H1 (cell line): ENCODE measurements at regions not wholly inside any gene's neighbourhood (a gene's known extent, or its start where the extent isn't known, plus 50 kb on each side); places are given as distances from the start of the nearest gene placed in this dataset.

Source experiments
- BACH1 ChIP-seq: IDR thresholded peaks from 2 replicates; pipeline ENCODE4 v1.6.1; 2012; ENCODE audit warnings: low read length, improper control_type of control experiment
- EP300 ChIP-seq, 2 experiments: IDR thresholded peaks; 1 replicate in 1 of 2; 2 replicates in 1 of 2; pipeline ENCODE4 v1.6.1; 2011 to 2012; ENCODE audit warnings: low read depth in 2 of 2, low read length in 2 of 2, mild to moderate bottlenecking in 2 of 2, borderline replicate concordance in 1 of 2, inconsistent platforms in 1 of 2, moderate library complexity in 1 of 2
- GABPA ChIP-seq: IDR thresholded peaks from 2 replicates; pipeline ENCODE4 v1.6.1; 2011; ENCODE audit warnings: mild to moderate bottlenecking, low read length, moderate library complexity, borderline replicate concordance; ENCODE audit not compliant: insufficient read depth
- RNF2 ChIP-seq: fragments of 200-900, 300-1000 bp; sonication (generic); IDR thresholded peaks from 2 replicates; pipeline ENCODE4 v1.7.1; 2016; ENCODE audit warnings: borderline replicate concordance, low read depth, mild to moderate bottlenecking, antibody characterized with exemption, low read length; ENCODE audit not compliant: poor library complexity, severe bottlenecking; ENCODE audit errors: missing control alignments
- TF ChIP-seq, protein P1 (sequence below), 3 experiments: IDR thresholded peaks; 1 replicate in 2 of 3; 2 replicates in 1 of 3; pipeline versions ENCODE4 v1.5.1 to v1.6.1; 2011; ENCODE audit warnings: low read length in 3 of 3, mild to moderate bottlenecking in 3 of 3, inconsistent platforms in 2 of 3, low read depth in 1 of 3, moderate library complexity in 1 of 3; ENCODE audit not compliant: insufficient read depth in 1 of 3; ENCODE audit errors: control extremely low read depth in 1 of 3

DNA sequence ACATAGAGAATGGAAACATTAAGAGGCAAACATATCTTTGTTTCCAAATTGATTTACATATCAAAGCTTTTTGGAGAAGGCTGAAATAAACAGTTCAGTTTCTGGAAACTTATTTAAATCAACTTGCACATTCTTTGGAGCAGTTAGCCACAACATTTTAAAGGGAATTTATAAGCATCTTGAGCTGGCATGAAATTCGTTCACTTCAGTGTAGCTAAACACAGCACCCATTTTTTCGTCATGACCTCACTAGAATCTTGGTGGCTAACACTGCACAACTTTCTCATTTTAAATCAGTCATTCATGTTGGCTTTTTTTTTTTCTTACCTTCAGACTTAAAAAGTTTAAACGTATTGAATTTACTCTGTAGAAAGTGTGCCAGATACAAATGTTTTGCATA, 1139.9 kb upstream of the FLRT2 start (continued):
- TF ChIP-seq, protein P1, sequence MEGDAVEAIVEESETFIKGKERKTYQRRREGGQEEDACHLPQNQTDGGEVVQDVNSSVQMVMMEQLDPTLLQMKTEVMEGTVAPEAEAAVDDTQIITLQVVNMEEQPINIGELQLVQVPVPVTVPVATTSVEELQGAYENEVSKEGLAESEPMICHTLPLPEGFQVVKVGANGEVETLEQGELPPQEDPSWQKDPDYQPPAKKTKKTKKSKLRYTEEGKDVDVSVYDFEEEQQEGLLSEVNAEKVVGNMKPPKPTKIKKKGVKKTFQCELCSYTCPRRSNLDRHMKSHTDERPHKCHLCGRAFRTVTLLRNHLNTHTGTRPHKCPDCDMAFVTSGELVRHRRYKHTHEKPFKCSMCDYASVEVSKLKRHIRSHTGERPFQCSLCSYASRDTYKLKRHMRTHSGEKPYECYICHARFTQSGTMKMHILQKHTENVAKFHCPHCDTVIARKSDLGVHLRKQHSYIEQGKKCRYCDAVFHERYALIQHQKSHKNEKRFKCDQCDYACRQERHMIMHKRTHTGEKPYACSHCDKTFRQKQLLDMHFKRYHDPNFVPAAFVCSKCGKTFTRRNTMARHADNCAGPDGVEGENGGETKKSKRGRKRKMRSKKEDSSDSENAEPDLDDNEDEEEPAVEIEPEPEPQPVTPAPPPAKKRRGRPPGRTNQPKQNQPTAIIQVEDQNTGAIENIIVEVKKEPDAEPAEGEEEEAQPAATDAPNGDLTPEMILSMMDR (IDR thresholded peaks at IDR 0.05; ENCODE audit: control extremely low read depth in 1 of 3, insufficient read depth in 1 of 3, low read depth in 1 of 3, low read length in 3 of 3) = no peak
- TF ChIP-seq BACH1 (no peak), EP300 (IDR thresholded peaks at IDR 0.05; ENCODE audit: borderline replicate concordance in 1 of 2, low read depth in 2 of 2, low read length in 2 of 2) (no peak), GABPA (no peak), RNF2 (no peak)
